AG04450 (cell line): ENCODE measurements at regions not wholly inside any gene's neighbourhood (a gene's known extent, or its start where the extent isn't known, plus 50 kb on each side); places are given as distances from the start of the nearest gene placed in this dataset.

Experiments
- CTCF ChIA-PET: fragments of 300-600, 350-600 bp; formaldehyde crosslinking; extraction: SDS; loops from one replicate; lab custom pipeline; 2022; ENCODE audit warnings: antibody characterized with exemption, inconsistent platforms; lab: Charles Lee
- POLR2A ChIA-PET: fragments of 350-600 bp; formaldehyde crosslinking; extraction: SDS; loops from one replicate; lab custom pipeline; 2021; ENCODE audit warnings: antibody characterized with exemption, inconsistent platforms; lab: Yijun Ruan, JAX
- DNase-seq: peaks from one replicate; pipeline ENCODE4 v3.0.0-alpha.2; 2011; ENCODE audit warnings: low read depth, low spot score
- H3K27ac ChIP-seq: one replicate; pipeline ENCODE4 v1.5.1; 2012; ENCODE audit warnings: low read depth, low read length, control low read depth
- H3K27me3 ChIP-seq: one replicate; pipeline ENCODE4 v1.6.0; 2012; ENCODE audit warnings: low read length; ENCODE audit not compliant: control insufficient read depth, insufficient read depth
- H3K4me3 ChIP-seq: 2 replicates; pipeline ENCODE4 v1.5.1; 2011; ENCODE audit warnings: mild to moderate bottlenecking, low read depth, low read length, control low read depth
- H3K9me3 ChIP-seq: 2 replicates; pipeline ENCODE4 v1.5.1; 2012; ENCODE audit warnings: low read length; ENCODE audit not compliant: control insufficient read depth, insufficient read depth
- CTCF ChIP-seq: IDR thresholded peaks from 2 replicates; pipeline ENCODE4 v1.5.1; 2011; ENCODE audit warnings: low read depth, low read length, control low read depth, inconsistent platforms

GRCh38 chr14:25933731-25934130 lies 664.1 kb downstream of the NOVA1 start:
- Histone ChIP-seq H3K27ac (no peak overlapping the region), H3K27me3 (no peaks in the 10 kb centered on the region), H3K4me3 (no peak overlapping the region), H3K9me3 (peaks cover 10% of the 10 kb centered on the region; the same call in 1 of the 2 replicates)
- TF ChIP-seq CTCF = no peak
- ChIA-PET CTCF (no interaction called here), POLR2A (no interaction called here)
- no peak for DNase-seq

- POLR2A ChIA-PET = no interaction called here
- H3K27me3 ChIP-seq = no peaks in the 10 kb centered on the region
- DNase-seq = no peak
- no peak overlapping the region for H3K27ac ChIP-seq
- H3K9me3 ChIP-seq = peaks cover 33% of the 10 kb centered on the region
- no peak overlapping the region for H3K4me3 ChIP-seq
- no peak for TF ChIP-seq CTCF
- CTCF ChIA-PET = no interaction called here
These were observed 667.8 kb downstream of the NOVA1 start for GRCh38 chr14:25929881-25930615.

DNA sequence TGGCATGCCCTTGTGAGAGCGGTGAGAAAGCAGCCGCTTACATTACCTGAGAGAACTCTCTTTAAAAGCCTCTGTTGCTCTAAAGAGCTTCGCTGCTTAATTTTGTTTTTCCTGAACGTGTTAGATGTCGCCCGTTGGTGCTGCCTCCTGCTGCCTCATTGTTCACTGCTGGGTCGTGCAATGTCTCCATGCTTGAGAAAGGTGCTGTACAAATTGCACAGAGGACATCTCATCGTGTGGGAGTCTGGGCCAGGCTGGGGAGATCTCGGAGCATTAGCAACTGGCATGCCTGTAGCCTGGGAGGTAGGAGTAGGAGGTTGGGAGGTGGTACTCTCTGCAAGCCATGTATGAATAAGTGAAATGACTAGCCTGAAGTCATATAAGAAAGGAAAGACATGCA lies 686.0 kb downstream of the NOVA1 start:
- ChIA-PET POLR2A (no interaction called here), CTCF (no interaction called here)
- H3K9me3 ChIP-seq = peaks cover 5% of the 10 kb centered on the region; the same call in 1 of the 2 replicates
- no peak for TF ChIP-seq CTCF
- H3K27me3 ChIP-seq = no peaks in the 10 kb centered on the region
- H3K27ac ChIP-seq = no peak overlapping the region
- H3K4me3 ChIP-seq = no peak overlapping the region
- no peak for DNase-seq

- no peak for DNase-seq
- CTCF ChIA-PET = no interaction called here
- H3K27me3 ChIP-seq = no peaks in the 10 kb centered on the region
- H3K27ac ChIP-seq = no peak overlapping the region
- TF ChIP-seq CTCF = no peak
- peaks cover 8% of the 10 kb centered on the region; the same call in 1 of the 2 replicates for H3K9me3 ChIP-seq
- POLR2A ChIA-PET = no interaction called here
- no peak overlapping the region for H3K4me3 ChIP-seq
These were observed 688.6 kb downstream of the NOVA1 start for GRCh38 chr14:25909045-25909747.
